K562 (cell line): ENCODE measurements at regions not wholly inside any gene's neighbourhood (a gene's known extent, or its start where the extent isn't known, plus 50 kb on each side); places are given as distances from the start of the nearest gene placed in this dataset.

Experiments
- ATAC-seq: fragments of 200-7000 bp; cut with Tn5 transposase; 3 replicates; pipeline ENCODE4 v1.9.1; 2020; ENCODE audit warnings: moderate library complexity
- BruUV-seq: library from RNA; stranded (reverse); fragments of 400-500 nt; replicated peaks from 2 replicates; lab custom pipeline; 2021; lab: Mats Ljungman, UMichigan
- CTCF ChIA-PET: fragments of 300-600 bp; formaldehyde crosslinking; extraction: SDS; loops from one replicate; lab custom pipeline; 2021; ENCODE audit warnings: low intra/inter-chr PET ratio; lab: Yijun Ruan, JAX
- POLR2A ChIA-PET: fragments of 300-600, 350-650 bp; sonication (Branson Sonifier 250); formaldehyde crosslinking; extraction: SDS; loops from one replicate; lab custom pipeline; 2021; ENCODE audit warnings: antibody characterized with exemption, inconsistent platforms; lab: Yijun Ruan, JAX
- DNase-seq, 4 experiments: peaks; one replicate each; pipeline versions ENCODE4 v3.0.0 to v3.0.0-alpha.2; 2011 to 2018; ENCODE audit warnings: low spot score in 3 of 4, mixed read lengths in 3 of 4; ENCODE audit errors: extremely low read depth in 1 of 4
- FAIRE-seq: peaks from 2 replicates; lab custom pipeline; 2011; peaks lifted over from hg19 to GRCh38; lab: Jason Lieb, UNC
- H2AFZ ChIP-seq: 2 replicates; pipeline ENCODE4 v1.6.0; 2011; ENCODE audit warnings: low read depth, low read length, control low read depth, inconsistent platforms
- H3K27ac ChIP-seq: fragments of 200-600 bp; 3 replicates; pipeline ENCODE4 v1.8.0; 2011; ENCODE audit warnings: low read depth, mild to moderate bottlenecking, control low read depth, inconsistent platforms, low read length, moderate library complexity, mixed read lengths; ENCODE audit errors: extremely low read depth
- H3K27me3 ChIP-seq, 2 experiments: fragments of 300-600 bp in 1 of 2; 2 replicates in 1 of 2; 3 replicates in 1 of 2; pipeline versions ENCODE4 v1.6.0 to v1.8.0; 2011; ENCODE audit warnings: inconsistent platforms in 2 of 2, low read length in 2 of 2, mild to moderate bottlenecking in 1 of 2, mixed read lengths in 1 of 2, moderate library complexity in 1 of 2; ENCODE audit not compliant: control insufficient read depth in 2 of 2, insufficient read depth in 2 of 2
- H3K36me3 ChIP-seq: fragments of 300-600 bp; 3 replicates; pipeline ENCODE4 v1.8.0; 2011; ENCODE audit warnings: mild to moderate bottlenecking, low read length, inconsistent platforms; ENCODE audit not compliant: control insufficient read depth, insufficient read depth
- H3K4me1 ChIP-seq, 2 experiments: fragments of 200-600 bp in 1 of 2; replicated peaks in 1 of 2; 2 replicates in 1 of 2; 3 replicates in 1 of 2; pipeline versions ENCODE4 v1.5.1 to v1.8.0; 2011; ENCODE audit warnings: inconsistent platforms in 2 of 2, low read length in 2 of 2, mild to moderate bottlenecking in 1 of 2, mixed read lengths in 1 of 2, moderate library complexity in 1 of 2; ENCODE audit not compliant: control insufficient read depth in 2 of 2, insufficient read depth in 2 of 2
- H3K4me2 ChIP-seq: 2 replicates; pipeline ENCODE4 v1.6.1; 2011; ENCODE audit warnings: low read length, control low read depth, inconsistent platforms, mixed read lengths; ENCODE audit not compliant: insufficient read depth
- H3K4me3 ChIP-seq: fragments of 200-600 bp; sonication (generic), shearing (Covaris generic); 2 replicates; pipeline ENCODE4 v1.5.1; 2016; ENCODE audit warnings: control low read depth, inconsistent platforms
- H3K79me2 ChIP-seq: fragments of 200-600 bp; 3 replicates; pipeline ENCODE4 v1.8.0; 2011; ENCODE audit warnings: low read length, inconsistent platforms; ENCODE audit not compliant: control insufficient read depth, insufficient read depth
- H3K9ac ChIP-seq, 2 experiments: 2 replicates each; pipeline versions ENCODE4 v1.6.0 to v1.6.1; 2011; ENCODE audit warnings: low read depth in 2 of 2, low read length in 2 of 2, control low read depth in 1 of 2, inconsistent platforms in 1 of 2, mild to moderate bottlenecking in 1 of 2, mixed read lengths in 1 of 2; ENCODE audit not compliant: insufficient read depth in 1 of 2
- H3K9me1 ChIP-seq: one replicate; pipeline ENCODE4 v1.6.0; 2011; ENCODE audit warnings: inconsistent platforms, mild to moderate bottlenecking, low read length, moderate library complexity; ENCODE audit not compliant: control insufficient read depth, insufficient read depth
- H3K9me3 ChIP-seq: replicated peaks from 2 replicates; pipeline ENCODE4 v1.5.1; 2011; ENCODE audit warnings: low read depth, low read length, inconsistent platforms; ENCODE audit not compliant: control insufficient read depth, insufficient read depth
- H4K20me1 ChIP-seq: replicated peaks from 2 replicates; pipeline ENCODE4 v1.6.1; 2011; ENCODE audit warnings: low read length, inconsistent platforms, mixed read lengths; ENCODE audit not compliant: control insufficient read depth, insufficient read depth
- MBD1 ChIP-seq: fragments of 250-450 bp; sonication (Bioruptor Pico); IDR thresholded peaks from 2 replicates; pipeline ENCODE4 v1.8.0; 2022; ENCODE audit warnings: inconsistent platforms
- MLX ChIP-seq, 2 experiments: fragments of 450-650 bp in 1 of 2; sonication (generic) in 1 of 2; formaldehyde crosslinking; conservative IDR thresholded peaks; 2 replicates each; pipeline versions ENCODE4 v1.4.0 to v1.8.1; 2020 to 2022; ENCODE audit warnings: mild to moderate bottlenecking in 1 of 2, missing genetic modification reagents in 1 of 2
- MXI1 ChIP-seq: IDR thresholded peaks from 2 replicates; pipeline ENCODE4 v1.6.1; 2011; ENCODE audit warnings: low read depth, mild to moderate bottlenecking, improper control_type of control experiment, low read length
- ZBTB11 ChIP-seq, 3 experiments: fragments of 200-800 bp in 1 of 3; fragments of 250-450 bp in 1 of 3; fragments of 450-650 bp in 1 of 3; sonication (Bioruptor Pico) in 1 of 3; sonication (Bioruptor generic) in 1 of 3; formaldehyde crosslinking in 1 of 3; IDR thresholded peaks; 2 replicates each; pipeline versions ENCODE4 v1.6.1 to v1.8.0; 2016 to 2022; ENCODE audit warnings: mild to moderate bottlenecking in 2 of 3, missing genetic modification characterization in 2 of 3, missing compliant biosample characterization in 1 of 3, moderate library complexity in 1 of 3
- WGBS: fragments of 100-300 bp; shearing (Covaris generic); methylation state at CpG from one replicate; pipeline ENCODE4 v1.1.6; 2016; ENCODE audit warnings: low coverage, mixed read lengths; ENCODE audit not compliant: insufficient coverage; ENCODE audit errors: missing lambda C conversion rate; 5-methylcytosine and 5-hydroxymethylcytosine counted together
- in situ Hi-C: fragments of 300-500 bp; cut with MboI; formaldehyde crosslinking; loops from 4 replicates; pipeline ENCODE4 v1.15.0; 2018; ENCODE audit warnings: inconsistent platforms, mixed read lengths
- intact Hi-C: fragments of 100-400 bp; cut with micrococcal nuclease; formaldehyde crosslinking; loops from 2 replicates; pipeline ENCODE4 v1.14.2; 2022

- Histone ChIP-seq H4K20me1 (no peaks in the 10 kb centered on the region), H3K4me3 (no peak overlapping the region), H3K4me1 (peaks cover 0 to 31% of the 10 kb centered on the region in 2 experiments; a peak in 3 of 5 replicates), H3K9ac (no peak overlapping the region), H3K27ac (no peak overlapping the region), H3K4me2 (no peak overlapping the region), H3K27me3 (0 out of 5 replicates have a peak, but pooled peaks cover 2 to 14% of the 10 kb centered on the region in 2 experiments), H2AFZ (no peak overlapping the region), H3K36me3 (no peaks in the 10 kb centered on the region), H3K9me1 (no peaks in the 10 kb centered on the region), H3K79me2 (no peaks in the 10 kb centered on the region), H3K9me3 (no peaks in the 10 kb centered on the region)
- intact Hi-C loops: no loop called here
- BruUV-seq: no TSS peak
- DNase-seq (no peak), ATAC-seq (no peak), FAIRE-seq (no peak)
- ChIA-PET CTCF (no interaction called here), POLR2A (no interaction called here)
- TF ChIP-seq MLX (CRISPR knock-in tag; conservative IDR thresholded peaks at IDR 0.05): no peak
- WGBS: 15% methylated on average over 4 of the region's 5 CpGs
- in situ Hi-C loops: no loop called here
Measured at GRCh38 chr2:41937464-41937906, 110.3 kb upstream of the PKDCC start.

GRCh38 chr2:41937921-41938708 is 109.7 kb upstream of the PKDCC start:
- Histone ChIP-seq H3K79me2 (no peaks in the 10 kb centered on the region), H2AFZ (no peak overlapping the region), H3K9me1 (no peaks in the 10 kb centered on the region), H3K4me1 (peaks cover 0 to 29% of the 10 kb centered on the region in 2 experiments; a peak in 3 of 5 replicates), H3K4me2 (no peak overlapping the region), H3K36me3 (no peaks in the 10 kb centered on the region), H3K27ac (no peak overlapping the region), H3K4me3 (no peak overlapping the region), H4K20me1 (no peaks in the 10 kb centered on the region), H3K27me3 (0 out of 5 replicates have a peak, but pooled peaks cover under 1 to 9% of the 10 kb centered on the region in 2 experiments), H3K9me3 (no peaks in the 10 kb centered on the region), H3K9ac (no peak overlapping the region)
- FAIRE-seq (no peak), ATAC-seq (no peak), DNase-seq (no peak)
- no TSS peak for BruUV-seq
- TF ChIP-seq ZBTB11 (CRISPR knock-in tag; IDR thresholded peaks at IDR 0.05): no peak
- no peak for TF ChIP-seq MXI1
- TF ChIP-seq MBD1 (CRISPR knock-in tag): no peak
- WGBS: 2% methylated on average over 9 of the region's 9 CpGs
- POLR2A ChIA-PET: interaction anchor here (0.7 to 1.6 kb wide), 3 partner anchors 11 to 19 kb away, joined by 3 to 4 read pairs (median 3); no protein-coding TSS in a partner anchor
- intact Hi-C loops (no loop called here), in situ Hi-C loops (no loop called here)
- CTCF ChIA-PET: no interaction called here
